Mesothelial cell of epicardium (in vitro differentiated cells): ENCODE measurements at regions not wholly inside any gene's neighbourhood (a gene's known extent, or its start where the extent isn't known, plus 50 kb on each side); places are given as distances from the start of the nearest gene placed in this dataset.

ENCODE experiments used
- DNase-seq, 2 experiments: peaks; one replicate each; pipeline ENCODE4 v3.0.0; 2021; ENCODE audit warnings: low spot score in 2 of 2; ENCODE audit not compliant: unreplicated experiment in 2 of 2
- H3K27ac Mint-ChIP-seq: 2 replicates; pipeline ENCODE4 v1.8.0; 2021; ENCODE audit warnings: mixed read lengths
- H3K27me3 Mint-ChIP-seq: 2 replicates; pipeline ENCODE4 v1.8.0; 2021; ENCODE audit warnings: low read depth, mixed read lengths
- H3K36me3 Mint-ChIP-seq: 2 replicates; pipeline ENCODE4 v1.8.0; 2021; ENCODE audit warnings: mixed read lengths
- H3K4me1 Mint-ChIP-seq: 2 replicates; pipeline ENCODE4 v1.8.0; 2021; ENCODE audit warnings: mixed read lengths
- H3K4me3 Mint-ChIP-seq: 2 replicates; pipeline ENCODE4 v1.8.0; 2021; ENCODE audit warnings: mild to moderate bottlenecking, moderate library complexity, mixed read lengths
- H3K9me3 Mint-ChIP-seq: 2 replicates; pipeline ENCODE4 v1.8.0; 2021; ENCODE audit warnings: mixed read lengths
- CTCF ChIP-seq: fragments of 200-600 bp; sonication (generic); IDR thresholded peaks from one replicate; pipeline ENCODE4 v1.5.0; 2021; ENCODE audit warnings: antibody characterized with exemption; ENCODE audit not compliant: unreplicated experiment

- no peak for TF ChIP-seq CTCF
- no peak overlapping the region for H3K4me3 Mint-ChIP-seq
- peaks cover 19% of the 10 kb centered on the region for H3K4me1 Mint-ChIP-seq
- no peaks in the 10 kb centered on the region for H3K9me3 Mint-ChIP-seq
- H3K36me3 Mint-ChIP-seq, result no peaks in the 10 kb centered on the region
- no peak for DNase-seq
- H3K27me3 Mint-ChIP-seq, result no peaks in the 10 kb centered on the region
- no peak overlapping the region for H3K27ac Mint-ChIP-seq
Measured at GRCh38 chr7:125661677-125662076, 732.1 kb upstream of the POT1 start.

- H3K9me3 Mint-ChIP-seq, result no peaks in the 10 kb centered on the region
- H3K4me3 Mint-ChIP-seq, result no peak overlapping the region
- peaks cover 19% of the 10 kb centered on the region for H3K4me1 Mint-ChIP-seq
Measured at GRCh38 chr7:125661006-125661405, 731.4 kb upstream of the POT1 start.

GRCh38 chr7:125654076-125654475 lies 724.5 kb upstream of the POT1 start:
- H3K4me3 Mint-ChIP-seq, result no peak overlapping the region
- no peaks in the 10 kb centered on the region for H3K27me3 Mint-ChIP-seq
- no peak for DNase-seq
- H3K9me3 Mint-ChIP-seq, result no peaks in the 10 kb centered on the region
- H3K4me1 Mint-ChIP-seq, result peaks cover 6% of the 10 kb centered on the region
- no peak for TF ChIP-seq CTCF
- H3K27ac Mint-ChIP-seq, result no peak overlapping the region
- no peaks in the 10 kb centered on the region for H3K36me3 Mint-ChIP-seq

More at GRCh38 chr7:125661006-125661405, 731.4 kb upstream of the POT1 start:
- no peak for TF ChIP-seq CTCF
- no peaks in the 10 kb centered on the region for H3K27me3 Mint-ChIP-seq
- no peak for DNase-seq
- no peak overlapping the region for H3K27ac Mint-ChIP-seq
- no peaks in the 10 kb centered on the region for H3K36me3 Mint-ChIP-seq

- H3K4me3 Mint-ChIP-seq, result no peak overlapping the region
- H3K4me1 Mint-ChIP-seq, result peaks cover 13% of the 10 kb centered on the region
- H3K36me3 Mint-ChIP-seq, result no peaks in the 10 kb centered on the region
- no peaks in the 10 kb centered on the region for H3K9me3 Mint-ChIP-seq
- no peak overlapping the region for H3K27ac Mint-ChIP-seq
- TF ChIP-seq CTCF, result no peak
- H3K27me3 Mint-ChIP-seq, result no peaks in the 10 kb centered on the region
- no peak for DNase-seq
Measured at GRCh38 chr7:125651823-125652528, 722.4 kb upstream of the POT1 start.

- no peaks in the 10 kb centered on the region for H3K27me3 Mint-ChIP-seq
- H3K27ac Mint-ChIP-seq, result no peak overlapping the region
- no peaks in the 10 kb centered on the region for H3K36me3 Mint-ChIP-seq
- no peak for DNase-seq
- H3K4me3 Mint-ChIP-seq, result no peak overlapping the region
- H3K4me1 Mint-ChIP-seq, result peaks cover 13% of the 10 kb centered on the region
- no peak for TF ChIP-seq CTCF
- H3K9me3 Mint-ChIP-seq, result no peaks in the 10 kb centered on the region
Measured at GRCh38 chr7:125648543-125648942, 718.9 kb upstream of the POT1 start.

- H3K4me3 Mint-ChIP-seq, result no peak overlapping the region
Measured at GRCh38 chr7:125645770-125646169, 716.1 kb upstream of the POT1 start.

More at GRCh38 chr7:125645770-125646169, 716.1 kb upstream of the POT1 start:
- no peak for DNase-seq
- Mint-ChIP-seq H3K9me3 (no peaks in the 10 kb centered on the region), H3K27me3 (no peaks in the 10 kb centered on the region), H3K4me1 (peaks cover 13% of the 10 kb centered on the region), H3K27ac (no peak overlapping the region), H3K36me3 (no peaks in the 10 kb centered on the region)
- TF ChIP-seq CTCF, result no peak
